Vagina (tissue), 2 donors: ENCODE measurements at regions not wholly inside any gene's neighbourhood (a gene's known extent, or its start where the extent isn't known, plus 50 kb on each side); places are given as distances from the start of the nearest gene placed in this dataset.

Source experiments
- CTCF ChIP-seq, 3 experiments: fragments of 450-650 bp in 2 of 3; fragments of 200-600 bp in 1 of 3; sonication (generic) in 1 of 3; IDR thresholded peaks; one replicate each; pipeline ENCODE4 v1.5.1; 2017 to 2019; ENCODE audit warnings: antibody characterized with exemption in 3 of 3, mild to moderate bottlenecking in 2 of 3, moderate library complexity in 2 of 3
- POLR2A ChIP-seq, 2 donors: fragments of 450-650 bp; IDR thresholded peaks; one replicate each; pipeline ENCODE4 v1.6.1; 2017; ENCODE audit warnings: antibody characterized with exemption in 2 of 2, mild to moderate bottlenecking in 2 of 2, moderate library complexity in 2 of 2
- POLR2AphosphoS5 ChIP-seq, 2 donors: sonication (generic); formaldehyde crosslinking; IDR thresholded peaks; one replicate each; pipeline ENCODE4 v1.9.0; 2017; ENCODE audit warnings: antibody characterized with exemption in 2 of 2, mild to moderate bottlenecking in 2 of 2, low read depth in 1 of 2; ENCODE audit not compliant: insufficient read depth in 1 of 2

- no peak for TF ChIP-seq CTCF (IDR thresholded peaks at IDR 0.05)
- no peak for TF ChIP-seq POLR2A (IDR thresholded peaks at IDR 0.05)
- TF ChIP-seq POLR2AphosphoS5 (IDR thresholded peaks at IDR 0.05; ENCODE audit: insufficient read depth in 1 of 2, low read depth in 1 of 2): no peak
Observed at GRCh38 chr2:121869873-121870272, 114.4 kb downstream of the TSN start.
